ENCODE measurements at regions not wholly inside any gene's neighbourhood (a gene's known extent, or its start where the extent isn't known, plus 50 kb on each side); places are given as distances from the start of the nearest gene placed in this dataset.

- TF ChIP-seq CTCF (IDR thresholded peaks at IDR 0.05; ENCODE audit: insufficient read depth, low read depth, low read length): no peak
- no peak for TF ChIP-seq EZH2 (IDR thresholded peaks at IDR 0.05; ENCODE audit: insufficient read depth, low read length)
Measured at GRCh38 chr12:92022093-92022492, 123.6 kb downstream of the BTG1 start.
